GM20431 (cell line): ENCODE measurements at regions not wholly inside any gene's neighbourhood (a gene's known extent, or its start where the extent isn't known, plus 50 kb on each side); places are given as distances from the start of the nearest gene placed in this dataset.

Experiments
- in situ Hi-C: fragments of 300-500 bp; cut with MseI, MboI; formaldehyde crosslinking; loops from one replicate; pipeline ENCODE4 v1.15.0; 2020; ENCODE audit warnings: low sequenced_read_pairs; ENCODE audit not compliant: unreplicated experiment

GRCh38 chr6:56350628-56351260 is 103.4 kb upstream of the COL21A1 start:
- in situ Hi-C loops, result loop anchor here (25.0 kb wide), 1 partner anchor 237 kb away; no protein-coding TSS in a partner anchor

DNA sequence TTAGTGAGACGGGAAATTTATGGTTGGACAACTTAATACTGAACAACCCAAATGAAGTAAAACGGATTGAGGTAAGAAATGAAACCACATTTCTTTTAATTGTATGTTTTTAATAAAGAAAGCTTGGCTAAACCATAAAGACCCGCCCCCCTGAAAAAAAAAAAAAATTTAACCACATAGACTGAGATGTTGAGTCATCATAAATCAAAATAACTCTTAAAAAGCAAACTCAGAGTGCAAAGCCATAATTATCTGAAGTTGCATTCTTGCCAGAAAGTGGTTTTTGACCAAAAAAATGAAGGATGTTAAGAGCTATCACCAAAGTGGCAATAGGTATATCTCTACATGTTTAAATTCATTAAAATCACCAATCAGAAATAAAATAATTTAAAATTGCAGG is 101.8 kb upstream of the COL21A1 start:
- in situ Hi-C loops, result no loop called here

DNA sequence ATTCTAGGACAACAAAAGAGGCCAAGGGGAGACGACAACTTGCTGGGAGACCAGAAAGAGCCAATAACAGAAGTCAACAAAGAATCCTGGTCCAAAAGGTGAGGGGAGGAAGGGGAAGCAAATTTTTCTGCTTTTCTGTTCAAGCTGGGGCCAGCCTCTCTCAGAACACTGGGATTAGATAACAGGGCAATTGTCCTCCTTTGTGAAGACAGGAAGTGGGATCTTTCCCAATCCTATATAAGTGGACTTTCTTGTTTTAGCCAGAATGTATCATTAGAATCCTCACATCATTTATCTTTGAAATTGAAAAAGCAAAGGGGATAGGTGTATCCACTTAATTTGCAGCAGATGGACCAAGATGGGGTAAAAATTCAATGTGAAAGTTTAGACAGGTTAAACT is 101.2 kb upstream of the COL21A1 start:
- in situ Hi-C loops, result no loop called here

DNA sequence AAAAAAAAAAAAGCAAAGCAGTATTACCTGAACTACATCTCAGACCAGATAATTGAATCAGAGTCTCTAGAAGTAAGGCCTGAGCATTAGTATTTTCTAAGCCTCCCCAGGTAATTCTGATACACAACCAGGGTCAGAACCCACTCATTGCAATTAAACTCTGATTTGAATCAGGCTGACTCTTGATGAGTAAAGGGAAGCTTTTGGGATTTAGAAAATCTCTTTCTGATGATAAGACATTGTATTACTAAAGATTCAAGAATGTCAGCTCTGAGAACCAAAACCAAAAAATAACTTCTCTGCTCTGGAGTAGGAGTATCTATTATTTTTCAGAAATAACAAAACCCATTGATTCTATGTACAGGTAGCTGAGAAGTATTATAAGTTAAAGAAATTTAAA is 100.1 kb upstream of the COL21A1 start:
- in situ Hi-C loops, result no loop called here

- in situ Hi-C loops, result no loop called here
These were observed 99.6 kb upstream of the COL21A1 start for GRCh38 chr6:56346958-56347357.

GRCh38 chr6:56345376-56345995 is 98.1 kb upstream of the COL21A1 start:
- in situ Hi-C loops, result no loop called here

DNA sequence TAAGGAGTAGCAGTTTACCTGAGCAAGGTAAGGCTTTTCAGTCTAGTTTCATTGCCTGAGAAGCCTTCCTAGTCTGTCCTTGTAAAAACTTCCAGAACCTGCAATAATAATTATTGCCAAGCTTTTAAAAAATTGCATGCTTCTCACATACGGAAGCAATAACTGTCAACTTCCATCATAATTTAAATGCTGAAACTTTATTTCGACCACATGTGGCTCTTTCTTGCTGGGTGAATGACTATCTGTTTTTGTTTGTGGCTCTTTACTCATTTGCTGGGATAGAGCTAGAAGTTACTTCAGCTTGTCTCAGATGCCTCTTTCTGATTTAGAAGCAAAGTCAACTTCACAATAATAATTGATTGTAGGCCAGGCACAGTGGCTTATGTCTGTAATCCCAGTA is 95.9 kb upstream of the COL21A1 start:
- in situ Hi-C loops, result no loop called here

- in situ Hi-C loops, result no loop called here
These were observed 92.1 kb upstream of the COL21A1 start for GRCh38 chr6:56339524-56339923.

DNA sequence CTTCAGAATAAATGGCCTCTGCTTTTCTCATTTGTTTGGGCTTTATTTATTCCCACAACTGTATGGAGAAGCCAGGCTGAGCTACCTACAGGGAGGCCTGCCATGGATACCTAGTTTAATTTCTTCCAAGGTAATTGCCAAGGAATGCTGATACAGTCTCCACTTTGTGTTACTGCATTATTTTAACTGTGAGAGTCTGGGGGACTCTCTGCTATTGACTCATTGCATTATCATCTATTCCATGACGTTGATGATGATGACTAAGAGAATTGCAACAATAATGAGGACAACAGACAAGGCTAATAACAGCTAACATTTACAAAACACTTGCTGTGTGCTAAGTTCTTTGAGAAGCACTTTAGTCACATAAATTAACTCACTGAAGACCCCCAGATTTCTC is 88.3 kb upstream of the COL21A1 start:
- in situ Hi-C loops, result no loop called here

DNA sequence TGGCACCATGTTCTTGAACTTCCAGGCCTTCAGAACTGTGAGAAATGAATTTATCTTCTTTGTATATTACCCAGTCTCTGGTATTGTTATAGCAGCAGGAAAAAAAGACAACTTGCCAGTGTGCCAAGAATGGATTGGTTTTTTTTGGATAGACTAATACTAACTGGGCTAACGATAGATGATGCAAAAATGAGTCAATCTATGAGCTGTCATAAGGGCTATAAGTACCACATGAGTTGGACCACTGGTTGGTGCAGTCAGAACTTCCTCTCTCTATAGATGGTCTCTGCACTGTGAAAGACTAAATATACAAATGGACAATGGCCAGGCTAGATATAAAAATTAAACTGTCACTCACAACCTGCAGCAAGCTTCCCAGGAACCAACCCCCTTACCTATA is 87.6 kb upstream of the COL21A1 start:
- in situ Hi-C loops, result no loop called here

GRCh38 chr6:56329271-56330050 is 82.1 kb upstream of the COL21A1 start:
- in situ Hi-C loops, result no loop called here

GRCh38 chr6:56328728-56329090 is 81.3 kb upstream of the COL21A1 start:
- in situ Hi-C loops, result no loop called here

GRCh38 chr6:56327946-56328727 is 80.8 kb upstream of the COL21A1 start:
- in situ Hi-C loops, result no loop called here

GRCh38 chr6:56324396-56324795 is 77.0 kb upstream of the COL21A1 start:
- in situ Hi-C loops, result no loop called here

DNA sequence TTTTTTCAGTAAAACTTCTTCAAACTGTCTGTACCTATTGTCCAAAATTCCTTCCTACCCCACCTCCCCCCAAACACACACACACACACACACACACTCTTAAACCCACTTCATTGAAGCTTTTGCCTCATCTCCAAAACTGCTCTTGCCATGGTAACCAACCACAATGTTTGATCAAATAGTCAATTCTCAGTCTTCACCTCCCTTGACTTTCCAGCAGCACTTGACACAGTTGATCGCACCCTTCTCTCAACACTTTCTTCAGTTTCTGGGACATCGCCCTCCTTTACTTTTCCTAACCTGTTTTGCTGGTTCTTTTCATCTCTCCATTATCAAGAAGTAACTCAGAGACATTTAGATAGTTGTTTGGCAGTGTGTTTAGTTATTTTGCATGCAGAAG is 71.5 kb upstream of the COL21A1 start:
- in situ Hi-C loops, result no loop called here

DNA sequence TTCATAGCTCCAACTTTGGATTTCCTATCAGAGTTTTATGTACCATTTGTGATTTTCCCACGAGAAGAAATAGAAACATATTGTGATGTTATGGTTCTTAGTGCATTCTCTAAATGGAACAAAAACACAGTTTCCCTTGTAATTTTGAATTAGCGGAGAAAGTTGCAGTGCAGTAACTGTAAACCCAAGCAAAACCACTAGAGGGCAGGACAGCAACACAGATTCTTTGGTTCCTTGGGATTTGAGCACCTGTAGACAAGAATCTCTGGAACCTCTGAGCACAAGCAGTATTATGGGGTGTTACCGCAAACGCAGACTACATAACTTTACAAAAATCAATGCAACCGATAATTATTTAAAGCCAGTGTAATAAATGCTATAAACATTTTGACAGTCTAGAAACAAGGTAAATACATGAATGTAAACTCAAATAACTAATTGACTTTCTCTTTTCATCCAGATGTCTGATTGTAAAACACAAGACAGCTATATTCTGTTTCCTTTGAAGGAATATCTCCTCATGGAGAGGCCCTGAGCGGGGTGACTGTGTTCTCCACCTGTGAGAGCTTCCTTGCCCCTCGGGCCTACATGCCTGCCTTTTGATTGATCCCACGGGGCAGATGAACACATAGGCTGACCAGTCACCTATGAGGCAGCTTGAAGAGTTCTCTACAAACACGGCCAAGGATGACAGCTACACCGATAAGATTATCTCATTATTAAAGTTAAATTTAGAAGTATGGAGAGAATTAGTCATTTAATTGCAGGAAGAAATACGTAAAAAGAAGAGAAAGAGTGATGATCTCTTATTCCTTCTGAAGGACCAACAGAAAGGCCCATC is 67.5 kb upstream of the COL21A1 start:
- in situ Hi-C loops, result no loop called here

DNA sequence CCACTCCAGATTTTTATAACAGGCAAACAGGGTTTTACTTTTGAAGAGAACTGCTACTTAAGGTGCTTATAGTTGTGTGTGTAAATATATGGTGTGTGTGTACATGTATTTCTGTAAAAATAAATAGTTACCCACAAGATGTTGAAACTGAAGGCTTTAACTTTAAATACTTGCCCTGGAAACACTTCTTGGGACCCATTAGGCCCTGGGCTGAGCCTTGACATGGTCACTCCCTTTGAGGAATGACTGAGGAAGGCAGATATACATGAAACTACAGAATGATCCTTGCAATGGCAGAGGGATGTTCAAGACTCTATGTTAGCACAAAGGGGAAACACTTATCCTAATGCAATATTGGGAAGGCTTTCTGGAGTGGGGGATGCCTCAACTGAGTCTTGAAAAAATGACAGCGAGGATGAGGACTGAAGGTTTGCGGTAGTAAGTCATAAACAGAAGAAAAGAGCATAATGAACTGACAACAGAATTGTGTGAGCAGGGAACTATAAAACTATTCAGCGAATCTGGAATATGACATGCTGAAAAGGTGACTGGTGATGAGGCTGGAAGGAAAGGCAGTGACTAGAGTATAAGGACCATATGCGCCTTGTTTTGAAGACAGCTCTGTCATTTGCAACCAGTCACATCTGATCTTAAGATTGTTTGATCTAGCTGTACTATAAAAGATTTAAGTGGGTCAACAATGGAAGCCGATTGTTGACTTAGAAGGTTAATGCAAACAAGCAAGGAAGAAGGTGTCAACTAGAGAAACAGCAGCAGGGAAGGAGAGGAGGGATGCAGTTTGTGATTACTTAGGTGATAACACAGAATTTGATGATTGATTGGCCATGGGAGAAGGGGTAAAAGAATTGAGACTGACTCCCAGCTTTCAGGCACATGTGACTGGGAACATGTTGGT is 64.4 kb upstream of the COL21A1 start:
- in situ Hi-C loops, result no loop called here

DNA sequence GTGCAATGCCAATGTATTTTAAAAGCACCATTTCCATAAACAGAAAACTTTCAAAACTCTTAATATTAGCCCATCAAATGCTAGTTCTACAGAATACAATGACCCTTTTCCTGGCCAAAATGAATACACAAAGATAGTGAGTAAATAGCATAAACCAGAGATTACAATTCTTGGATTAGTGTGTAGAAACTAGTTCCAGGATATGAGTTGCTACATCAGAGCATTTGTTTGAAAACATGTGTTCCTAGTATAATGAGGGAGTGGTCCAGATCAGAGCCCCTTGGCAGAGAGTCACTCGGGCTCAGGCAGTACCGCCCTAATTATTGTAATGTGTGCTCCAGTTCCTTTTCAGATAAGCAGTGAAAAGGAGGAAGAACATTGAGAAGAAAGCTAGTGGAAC is 63.7 kb upstream of the COL21A1 start:
- in situ Hi-C loops, result no loop called here

- in situ Hi-C loops, result no loop called here
These were observed 62.9 kb upstream of the COL21A1 start for GRCh38 chr6:56310241-56310640.
